ENCODE measurements at regions not wholly inside any gene's neighbourhood (a gene's known extent, or its start where the extent isn't known, plus 50 kb on each side); places are given as distances from the start of the nearest gene placed in this dataset.

- TF ChIP-seq FOSL2 (IDR thresholded peaks at IDR 0.05; ENCODE audit: borderline replicate concordance, low read depth), result no peak
- TF ChIP-seq MEF2A (IDR thresholded peaks at IDR 0.05; ENCODE audit: borderline replicate concordance, low read depth), result no peak
- TF ChIP-seq RAD21 (IDR thresholded peaks at IDR 0.05; ENCODE audit: low read length), result no peak
- no peak for TF ChIP-seq FOXM1 (IDR thresholded peaks at IDR 0.05; ENCODE audit: low read depth)
- TF ChIP-seq JUND (IDR thresholded peaks at IDR 0.05), result no peak
- TF ChIP-seq CHD2 (IDR thresholded peaks at IDR 0.05; ENCODE audit: low read length, partially characterized antibody), result no peak
- TF ChIP-seq SMC3 (IDR thresholded peaks at IDR 0.05; ENCODE audit: low read depth, low read length), result no peak
- no peak for TF ChIP-seq RFX5 (IDR thresholded peaks at IDR 0.05; ENCODE audit: low read length)
Measured at GRCh38 chr2:74065456-74065855, 80.7 kb downstream of the TET3 start (continued).

GRCh38 chr2:74066491-74067203 lies 81.1 kb downstream of the BOLA3 start:
- Histone ChIP-seq H3K27ac (ENCODE audit: low read depth in 2 of 2, low read length in 1 of 2) (no peak overlapping the region), H3K4me2 (no peak overlapping the region), H3K4me3 (ENCODE audit: low read depth in 2 of 2, low read length in 1 of 2) (no peak overlapping the region), H3K27me3 (ENCODE audit: insufficient read depth) (no peaks in the 10 kb centered on the region), H4K20me1 (ENCODE audit: insufficient read depth) (no peaks in the 10 kb centered on the region), H2AFZ (ENCODE audit: low read depth) (no peak overlapping the region), H3K4me1 (ENCODE audit: control insufficient read depth in 1 of 2, insufficient read depth in 2 of 2, low read depth in 1 of 2, low read length in 1 of 2) (no peaks in the 10 kb centered on the region; a peak in 1 of 4 replicates), H3K9ac (no peak overlapping the region), H3K79me2 (ENCODE audit: insufficient read depth) (no peaks in the 10 kb centered on the region), H3K36me3 (replicated peaks in 1 of 2; ENCODE audit: control insufficient read depth in 1 of 2, insufficient read depth in 2 of 2, low read length in 1 of 2) (no peaks in the 10 kb centered on the region), H3K9me3 (no peaks in the 10 kb centered on the region), H3K9me2 (no peaks in the 10 kb centered on the region), H3F3A (replicated peaks; ENCODE audit: insufficient read depth) (no peaks in the 10 kb centered on the region)
- TF ChIP-seq GATA2 (CRISPR knock-in tag; IDR thresholded peaks at IDR 0.05) (no peak), CTCF (IDR thresholded peaks at IDR 0.05) (no peak), USF1 (IDR thresholded peaks at IDR 0.05; ENCODE audit: borderline replicate concordance, low read depth) (no peak), IRF3 (IDR thresholded peaks at IDR 0.05; ENCODE audit: low read depth, low read length) (no peak), ELF1 (IDR thresholded peaks at IDR 0.05) (no peak)
- ChIA-PET CTCF (interaction anchor here (1.3 to 2.0 kb wide), 2 partner anchors 10 to 55 kb away, joined by 3 to 5 read pairs; no protein-coding TSS in a partner anchor), POLR2A (no interaction called here)
- 90% methylated on average over 3 of the region's 3 CpGs for WGBS (ENCODE audit: low lambda C conversion rate)
- no peak for DNase-seq

Data from SK-N-SH (cell line).